Thyroid gland (tissue), 4 donors: ENCODE measurements at regions not wholly inside any gene's neighbourhood (a gene's known extent, or its start where the extent isn't known, plus 50 kb on each side); places are given as distances from the start of the nearest gene placed in this dataset.

Experiments
- DNase-seq, 2 donors: peaks; one replicate each; pipeline ENCODE4 v3.0.0-alpha.2; 2019
- H3K27ac ChIP-seq, 3 donors: fragments of 200-600 bp; sonication (generic); 1 replicate in 2 of 3; 2 replicates in 1 of 3; pipeline ENCODE4 v1.5.1; 2016 to 2019; ENCODE audit warnings: mild to moderate bottlenecking in 1 of 3, moderate library complexity in 1 of 3
- H3K27me3 ChIP-seq: fragments of 200-600 bp; sonication (generic); one replicate; pipeline ENCODE4 v1.5.1; 2019
- H3K36me3 ChIP-seq, 2 donors: fragments of 200-600 bp; sonication (generic); one replicate each; pipeline ENCODE4 v1.5.1; 2016 to 2019
- H3K4me1 ChIP-seq, 2 donors: fragments of 200-600 bp; sonication (generic); one replicate each; pipeline ENCODE4 v1.5.1; 2017 to 2019
- H3K4me3 ChIP-seq, 3 donors: fragments of 200-600 bp; sonication (generic); replicated peaks in 1 of 3; 1 replicate in 2 of 3; 2 replicates in 1 of 3; pipeline ENCODE4 v1.5.1; 2016; ENCODE audit warnings: mild to moderate bottlenecking in 1 of 3
- H3K9me3 ChIP-seq: fragments of 200-600 bp; sonication (generic); one replicate; pipeline ENCODE4 v1.5.1; 2017
- POLR2A ChIP-seq, 2 donors: fragments of 450-650 bp; IDR thresholded peaks; one replicate each; pipeline ENCODE4 v1.6.1; 2017; ENCODE audit warnings: antibody characterized with exemption in 2 of 2, mild to moderate bottlenecking in 2 of 2, moderate library complexity in 1 of 2
- WGBS, 2 donors: methylation state at CpG; one replicate each; pipeline ENCODE4 v1.1.5; 2017; 5-methylcytosine and 5-hydroxymethylcytosine counted together
- intact Hi-C: fragments of 100-400 bp; cut with DNase I; formaldehyde crosslinking; loops from one replicate; pipeline ENCODE4 v1.15.1; 2023
- TF ChIP-seq, protein P1 (sequence below), 6 experiments: fragments of 200-600 bp in 3 of 6; fragments of 450-650 bp in 3 of 6; sonication (generic) in 3 of 6; IDR thresholded peaks; one replicate each; pipeline ENCODE4 v1.5.1; 2016 to 2019; ENCODE audit warnings: antibody characterized with exemption in 6 of 6, mild to moderate bottlenecking in 2 of 6, inconsistent platforms in 1 of 6, moderate library complexity in 1 of 6

DNA sequence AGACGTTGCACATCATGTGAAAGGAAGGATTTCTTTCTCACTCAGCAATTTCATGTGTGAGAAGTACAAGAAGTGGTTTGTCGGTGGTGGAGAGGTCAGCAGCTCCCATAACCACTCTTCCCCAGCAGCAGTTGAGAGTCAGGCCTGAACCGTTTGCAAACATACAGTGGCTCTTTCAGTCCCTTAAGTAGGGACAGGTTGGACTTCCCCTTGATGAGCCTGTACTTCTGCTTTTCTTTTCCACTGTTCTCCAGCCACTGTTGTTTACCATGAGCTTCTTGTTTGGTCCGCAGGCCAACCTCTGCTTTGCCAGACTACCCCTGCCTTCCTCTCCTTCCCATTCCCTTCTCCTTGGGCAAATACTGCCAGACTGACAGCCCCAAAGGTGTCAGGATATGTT, 391.3 kb upstream of the CELF4 start:
- intact Hi-C loops: no loop called here
- Histone ChIP-seq H3K4me1 (no peaks in the 10 kb centered on the region), H3K9me3 (no peaks in the 10 kb centered on the region), H3K36me3 (no peaks in the 10 kb centered on the region), H3K27ac (no peak overlapping the region), H3K27me3 (no peaks in the 10 kb centered on the region), H3K4me3 (no peak overlapping the region)
- no peak for TF ChIP-seq POLR2A (IDR thresholded peaks at IDR 0.05)
- TF ChIP-seq, protein P1, sequence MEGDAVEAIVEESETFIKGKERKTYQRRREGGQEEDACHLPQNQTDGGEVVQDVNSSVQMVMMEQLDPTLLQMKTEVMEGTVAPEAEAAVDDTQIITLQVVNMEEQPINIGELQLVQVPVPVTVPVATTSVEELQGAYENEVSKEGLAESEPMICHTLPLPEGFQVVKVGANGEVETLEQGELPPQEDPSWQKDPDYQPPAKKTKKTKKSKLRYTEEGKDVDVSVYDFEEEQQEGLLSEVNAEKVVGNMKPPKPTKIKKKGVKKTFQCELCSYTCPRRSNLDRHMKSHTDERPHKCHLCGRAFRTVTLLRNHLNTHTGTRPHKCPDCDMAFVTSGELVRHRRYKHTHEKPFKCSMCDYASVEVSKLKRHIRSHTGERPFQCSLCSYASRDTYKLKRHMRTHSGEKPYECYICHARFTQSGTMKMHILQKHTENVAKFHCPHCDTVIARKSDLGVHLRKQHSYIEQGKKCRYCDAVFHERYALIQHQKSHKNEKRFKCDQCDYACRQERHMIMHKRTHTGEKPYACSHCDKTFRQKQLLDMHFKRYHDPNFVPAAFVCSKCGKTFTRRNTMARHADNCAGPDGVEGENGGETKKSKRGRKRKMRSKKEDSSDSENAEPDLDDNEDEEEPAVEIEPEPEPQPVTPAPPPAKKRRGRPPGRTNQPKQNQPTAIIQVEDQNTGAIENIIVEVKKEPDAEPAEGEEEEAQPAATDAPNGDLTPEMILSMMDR (IDR thresholded peaks at IDR 0.05): no peak
- no peak for DNase-seq
- 45% methylated on average over 4 of the region's 4 CpGs for WGBS, 2 donors

DNA sequence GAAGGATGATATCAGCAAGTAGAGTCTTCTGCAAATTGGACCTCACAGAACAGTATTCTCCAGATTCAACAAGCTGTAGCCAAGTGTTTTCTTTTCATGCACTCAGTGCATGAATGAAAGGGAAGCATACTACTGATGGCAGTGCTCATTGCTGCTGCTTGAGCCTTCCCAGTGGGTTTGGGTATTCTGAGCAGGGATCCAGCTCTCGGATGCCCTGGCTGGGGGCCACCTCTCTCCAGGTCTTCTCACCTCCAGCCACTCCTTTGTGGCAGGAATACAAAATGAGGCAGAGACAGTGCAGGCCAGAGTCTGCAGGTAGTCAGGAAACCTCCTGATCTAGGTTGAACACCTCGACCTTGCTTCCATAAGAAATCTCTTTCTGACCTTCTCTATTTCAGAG, 390.4 kb upstream of the CELF4 start:
- DNase-seq: no peak
- intact Hi-C loops: no loop called here
- 47 to 57% methylated on average over 2 of the region's 2 CpGs for WGBS, 2 donors

DNA sequence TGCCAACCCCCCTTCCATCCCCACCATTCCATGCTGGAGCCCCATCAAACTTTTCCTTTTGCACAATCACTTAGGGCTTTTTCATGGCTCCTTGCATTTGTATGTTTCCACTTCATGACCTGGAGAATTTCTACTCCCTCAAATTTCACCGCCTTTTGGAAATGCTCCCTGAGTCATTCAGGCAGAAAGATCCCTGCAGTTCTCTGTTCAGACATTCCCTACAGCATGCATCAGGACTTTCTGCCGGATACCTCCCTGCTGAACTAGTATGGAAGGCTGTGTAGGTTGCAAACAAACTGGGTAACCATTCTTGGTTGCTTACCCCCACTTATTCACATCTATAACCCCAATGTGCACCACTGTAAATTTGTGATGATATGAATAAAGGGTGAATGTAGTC, 389.6 kb upstream of the CELF4 start:
- Histone ChIP-seq H3K4me3 (no peak overlapping the region), H3K36me3 (no peaks in the 10 kb centered on the region), H3K9me3 (no peaks in the 10 kb centered on the region), H3K27ac (no peak overlapping the region), H3K4me1 (no peaks in the 10 kb centered on the region), H3K27me3 (no peaks in the 10 kb centered on the region)
- TF ChIP-seq, protein P1 (IDR thresholded peaks at IDR 0.05): no peak
- no peak for TF ChIP-seq POLR2A (IDR thresholded peaks at IDR 0.05)
- intact Hi-C loops: no loop called here
- WGBS, 2 donors: 55 to 58% methylated on average over 2 of the region's 2 CpGs
- DNase-seq: no peak

More for the DNA sequence above, 390.4 kb upstream of the CELF4 start:
- Histone ChIP-seq H3K36me3 (no peaks in the 10 kb centered on the region), H3K9me3 (no peaks in the 10 kb centered on the region), H3K4me3 (no peak overlapping the region), H3K27ac (no peak overlapping the region), H3K4me1 (no peaks in the 10 kb centered on the region), H3K27me3 (no peaks in the 10 kb centered on the region)
- TF ChIP-seq, protein P1 (IDR thresholded peaks at IDR 0.05): no peak
- no peak for TF ChIP-seq POLR2A (IDR thresholded peaks at IDR 0.05)

DNA sequence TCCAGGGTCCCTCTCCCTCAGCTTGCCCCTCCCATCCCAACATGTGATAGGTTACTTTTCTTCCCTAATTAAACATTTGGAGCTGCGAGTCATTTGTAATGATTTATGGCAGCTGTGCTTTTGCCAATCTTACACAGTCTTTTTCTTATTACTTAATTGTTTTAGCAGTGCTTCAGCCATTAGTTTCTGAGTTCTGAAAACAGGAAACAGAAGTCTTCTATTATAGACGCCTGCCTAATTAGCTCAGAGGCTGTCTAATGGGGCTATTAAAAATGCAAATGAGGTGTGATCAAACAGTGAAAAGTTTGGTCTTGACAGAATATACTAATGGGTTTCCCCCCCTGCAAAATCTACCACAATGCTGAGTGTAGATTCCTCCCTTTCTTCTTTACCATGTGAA, 388.3 kb upstream of the CELF4 start:
- Histone ChIP-seq H3K9me3 (no peaks in the 10 kb centered on the region), H3K36me3 (no peaks in the 10 kb centered on the region), H3K4me1 (no peaks in the 10 kb centered on the region), H3K27me3 (no peaks in the 10 kb centered on the region), H3K4me3 (no peak overlapping the region), H3K27ac (no peak overlapping the region)
- no peak for DNase-seq
- intact Hi-C loops: no loop called here
- no peak for TF ChIP-seq POLR2A (IDR thresholded peaks at IDR 0.05)
- TF ChIP-seq, protein P1 (IDR thresholded peaks at IDR 0.05): no peak
- WGBS, 2 donors: 68% methylated on average over 2 of the region's 2 CpGs

DNA sequence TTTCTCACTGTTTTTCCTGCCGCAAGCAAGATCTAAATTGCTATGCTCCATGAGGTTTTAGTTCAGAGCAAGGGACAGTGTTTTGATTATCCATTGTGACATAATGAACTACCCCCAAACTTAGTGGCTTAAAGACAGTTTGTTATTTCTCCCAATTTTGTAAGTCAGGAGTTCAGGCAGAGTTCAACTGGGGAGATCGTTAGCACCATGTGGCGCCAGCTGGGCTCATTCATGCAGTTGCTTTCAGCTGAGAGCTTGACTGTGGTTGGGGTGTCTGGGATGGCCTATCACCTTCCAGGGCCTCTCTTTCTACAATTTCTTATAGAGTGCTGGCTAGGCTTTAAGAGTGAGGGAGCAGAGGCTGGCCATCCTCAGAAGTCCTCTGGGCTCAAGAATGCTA, 382.9 kb upstream of the CELF4 start:
- WGBS, 2 donors: 82 to 86% methylated on average over 3 of the region's 3 CpGs
- Histone ChIP-seq H3K27me3 (no peaks in the 10 kb centered on the region), H3K9me3 (no peaks in the 10 kb centered on the region), H3K27ac (no peak overlapping the region), H3K4me1 (no peaks in the 10 kb centered on the region), H3K36me3 (no peaks in the 10 kb centered on the region), H3K4me3 (no peak overlapping the region)
- intact Hi-C loops: no loop called here
- no peak for TF ChIP-seq POLR2A (IDR thresholded peaks at IDR 0.05)
- TF ChIP-seq, protein P1 (IDR thresholded peaks at IDR 0.05): no peak
- no peak for DNase-seq
